ENCODE measurements at regions not wholly inside any gene's neighbourhood (a gene's known extent, or its start where the extent isn't known, plus 50 kb on each side); places are given as distances from the start of the nearest gene placed in this dataset.
"Not testable (repeated sequence)": the region's sequence is repeated elsewhere in the genome, so short reads cannot be mapped to it uniquely, and the experiment has no call there.

DNA sequence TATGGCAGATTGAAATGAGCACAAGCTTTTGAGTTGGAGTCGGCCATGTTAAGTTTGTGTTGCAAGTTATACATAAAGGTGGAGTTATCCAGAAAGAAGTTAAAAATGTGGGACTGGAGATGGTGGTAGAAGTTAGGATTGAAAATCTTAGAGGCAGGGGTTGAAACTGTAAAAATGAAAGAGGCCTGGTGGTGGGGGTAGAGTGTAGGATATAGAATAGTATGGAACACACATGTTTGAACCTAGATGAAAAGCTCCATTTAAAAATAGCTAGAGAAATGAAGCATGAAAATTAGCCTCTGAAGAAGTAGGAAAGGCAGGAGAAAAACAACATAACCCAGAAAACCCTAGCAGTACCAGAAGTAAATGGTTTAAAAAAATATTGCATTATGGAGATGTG lies 131.8 kb upstream of the ENPEP start:
- H3K4me3 ChIP-seq (ENCODE audit: low read length) = no peak overlapping the region
- TF ChIP-seq ZNF274 (IDR thresholded peaks at IDR 0.05; ENCODE audit: low read depth, low read length) = no peak

DNA sequence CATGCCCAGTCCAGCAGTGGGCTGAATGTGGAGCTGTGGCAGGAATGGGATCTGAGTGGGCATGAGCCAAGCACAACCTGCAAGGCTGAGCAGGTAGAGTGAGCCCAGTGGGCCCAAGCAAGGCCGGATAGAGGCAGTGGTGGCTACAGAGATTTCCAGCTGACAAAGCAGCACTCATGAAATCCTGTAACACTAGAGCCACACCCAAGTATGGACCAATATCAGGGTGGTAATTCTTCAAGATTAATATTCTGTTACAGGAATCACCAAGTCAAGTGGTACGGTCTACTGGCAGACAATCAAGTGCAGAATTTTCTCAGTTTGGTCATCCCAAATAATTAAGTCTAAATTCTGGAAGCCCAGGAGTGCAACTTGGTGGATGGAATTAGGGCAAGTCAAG lies 132.4 kb upstream of the ENPEP start:
- TF ChIP-seq ZNF274 (IDR thresholded peaks at IDR 0.05; ENCODE audit: low read depth, low read length) = no peak
- H3K4me3 ChIP-seq (ENCODE audit: low read length) = no peak overlapping the region

DNA sequence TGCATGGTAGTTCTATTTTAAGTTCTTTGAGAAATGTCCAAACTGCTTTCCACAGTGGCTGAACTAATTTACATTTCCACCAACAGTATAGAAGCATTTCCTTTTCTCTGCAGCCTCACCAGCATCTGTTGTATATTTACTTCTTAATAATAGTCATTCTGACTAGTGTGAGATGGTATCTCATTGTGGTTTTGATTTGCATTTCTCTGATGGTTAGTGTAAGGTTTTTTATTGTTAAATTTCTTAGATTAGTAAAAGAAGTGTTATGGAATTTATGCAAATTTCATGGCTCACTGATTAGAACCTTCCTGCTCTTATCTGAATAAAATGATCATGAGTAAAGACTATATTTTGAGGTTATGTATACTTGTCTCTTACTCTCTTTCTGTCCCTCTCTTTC lies 134.8 kb upstream of the ENPEP start:
- not testable (repeated sequence) for H3K4me3 ChIP-seq (ENCODE audit: low read length)

DNA sequence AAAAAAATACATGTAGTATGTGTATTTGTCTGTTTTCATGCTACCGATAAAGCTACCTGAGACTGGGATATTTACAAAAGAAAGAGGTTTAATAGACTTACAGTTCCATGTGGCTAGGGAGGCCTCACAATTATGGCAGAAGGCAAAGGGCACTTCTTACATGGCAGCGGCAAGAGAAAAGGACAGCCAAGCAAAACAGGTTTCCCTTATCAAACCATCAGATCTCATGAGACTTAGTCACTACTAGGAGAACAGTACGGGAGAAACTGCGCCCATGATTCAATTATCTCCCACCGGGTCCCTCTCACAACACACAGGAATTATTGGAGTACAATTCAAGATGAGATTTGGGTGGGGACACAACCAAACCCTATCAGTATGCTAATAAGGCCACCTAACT lies 137.0 kb upstream of the ELOVL6 start:
- H3K4me3 ChIP-seq (ENCODE audit: low read length) = no peak overlapping the region
- no peak for TF ChIP-seq ZNF274 (IDR thresholded peaks at IDR 0.05; ENCODE audit: low read depth, low read length)

DNA sequence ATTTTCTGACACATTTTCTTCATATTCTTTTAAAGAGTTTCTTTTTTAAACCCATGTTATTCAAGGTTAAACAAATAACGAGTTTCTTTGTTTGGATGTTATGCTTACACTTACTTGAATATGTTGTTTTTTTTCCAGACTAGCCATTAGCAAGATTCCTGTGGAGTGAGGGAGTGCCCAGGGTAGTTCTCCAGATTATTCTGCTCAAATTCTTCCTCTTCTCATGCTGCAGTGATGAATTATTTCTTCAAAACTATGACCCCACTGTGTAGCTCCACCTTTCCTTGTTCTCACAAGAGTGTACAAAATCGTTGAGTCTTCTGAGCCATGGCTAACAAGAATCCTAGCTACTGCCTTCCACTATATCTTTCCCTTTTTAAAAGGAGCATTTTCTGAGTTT lies 134.1 kb upstream of the ELOVL6 start:
- H3K4me3 ChIP-seq (ENCODE audit: low read length) = no peak overlapping the region
- TF ChIP-seq ZNF274 (IDR thresholded peaks at IDR 0.05; ENCODE audit: low read depth, low read length) = no peak

DNA sequence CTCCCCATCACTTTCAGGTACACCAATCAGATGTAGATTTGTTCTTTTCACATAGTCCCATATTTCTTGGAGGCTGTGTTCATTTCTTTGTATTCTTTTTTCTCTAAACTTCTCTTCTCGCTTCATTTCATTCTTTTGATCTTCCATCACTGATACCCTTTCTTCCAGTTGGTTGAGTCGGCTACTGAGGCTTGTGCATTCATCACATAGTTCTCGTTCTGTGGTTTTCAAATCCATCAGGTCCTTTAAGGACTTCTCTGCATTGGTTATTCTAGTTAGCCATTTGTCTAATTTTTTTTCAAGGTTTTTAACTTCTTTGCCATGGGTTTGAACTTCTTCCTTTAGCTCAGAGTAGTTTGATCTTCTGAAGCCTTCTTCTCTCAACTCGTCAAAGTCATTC lies 128.0 kb upstream of the ELOVL6 start:
- H3K4me3 ChIP-seq (ENCODE audit: low read length) = not testable (repeated sequence)

DNA sequence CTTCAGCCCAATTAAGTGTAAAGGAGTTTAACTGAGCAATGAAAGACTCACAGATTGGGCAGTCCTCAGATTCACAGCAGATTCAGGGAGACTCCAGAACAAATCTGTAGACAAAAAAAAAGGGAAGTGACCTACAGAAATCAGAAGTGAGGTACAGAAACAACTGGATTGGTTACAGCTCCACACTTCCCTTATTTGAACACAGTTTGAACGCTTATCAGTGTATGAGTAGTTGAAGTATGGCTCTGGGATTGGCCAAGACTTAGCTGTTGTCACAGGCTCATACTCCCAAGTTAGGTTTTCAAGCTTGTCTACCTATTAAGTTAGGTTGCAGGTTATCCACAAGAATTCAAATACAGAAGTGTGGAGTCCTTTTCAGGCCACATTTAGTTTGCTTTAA lies 112.4 kb upstream of the ELOVL6 start:
- H3K4me3 ChIP-seq (ENCODE audit: low read length) = no peak overlapping the region
- TF ChIP-seq ZNF274 (IDR thresholded peaks at IDR 0.05; ENCODE audit: low read depth, low read length) = no peak

DNA sequence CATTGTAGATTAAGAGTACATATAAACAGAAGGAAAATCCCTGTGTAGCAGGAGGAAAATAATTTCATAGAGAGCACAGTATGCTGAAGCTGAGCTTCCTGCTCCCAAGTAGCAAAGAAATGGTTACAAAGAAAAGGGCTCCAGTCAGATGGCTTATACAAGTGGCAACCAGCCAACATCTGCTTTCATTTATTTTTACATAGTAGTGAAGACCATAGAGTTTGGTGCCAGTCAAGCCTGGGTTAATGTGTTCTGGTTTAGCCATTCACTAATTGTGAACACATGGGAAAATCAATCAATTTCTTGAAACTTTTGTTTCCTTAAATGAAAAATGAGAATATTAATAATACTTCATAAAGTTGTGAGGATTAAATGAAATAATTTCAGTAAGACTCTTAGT lies 111.3 kb upstream of the ELOVL6 start:
- no peak for TF ChIP-seq ZNF274 (IDR thresholded peaks at IDR 0.05; ENCODE audit: low read depth, low read length)
- no peak overlapping the region for H3K4me3 ChIP-seq (ENCODE audit: low read length)

DNA sequence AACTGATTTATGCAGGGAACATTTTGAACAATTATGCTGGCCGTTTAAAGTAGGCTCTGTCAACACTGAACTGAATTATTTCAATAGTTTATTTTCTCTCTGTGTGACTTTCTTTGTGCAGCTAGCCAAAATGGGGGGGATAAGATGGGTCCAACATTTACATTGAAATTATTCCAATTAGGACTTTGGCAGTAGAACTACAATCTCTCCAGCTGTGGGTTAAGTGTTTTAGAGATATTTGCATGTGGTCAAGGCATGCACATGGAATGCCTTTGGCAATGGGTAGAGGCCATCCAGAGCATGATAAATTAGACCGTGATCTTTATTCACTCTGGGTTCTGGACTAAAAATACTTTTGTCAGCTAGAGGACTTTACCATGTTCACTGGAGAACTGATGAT lies 107.9 kb upstream of the ELOVL6 start:
- no peak for TF ChIP-seq ZNF274 (IDR thresholded peaks at IDR 0.05; ENCODE audit: low read depth, low read length)
- H3K4me3 ChIP-seq (ENCODE audit: low read length) = no peak overlapping the region

DNA sequence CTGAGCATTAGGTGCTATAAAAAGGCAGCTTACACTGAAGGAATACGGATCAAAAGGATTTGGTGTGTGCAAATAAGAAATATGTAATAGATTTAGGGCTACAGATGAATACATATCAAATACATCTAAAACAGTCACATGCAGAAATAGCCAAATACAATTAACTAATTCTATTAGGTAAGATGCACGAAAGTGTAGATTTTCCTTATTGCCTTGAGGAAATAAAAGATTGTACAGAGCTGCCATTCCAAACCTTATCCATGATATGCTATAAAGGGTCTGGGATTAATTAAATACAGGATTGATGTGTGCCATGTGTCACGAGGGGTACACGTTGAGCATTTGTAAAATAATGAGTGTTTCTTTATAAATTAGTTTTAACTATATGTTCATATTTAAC lies 107.0 kb upstream of the ELOVL6 start:
- TF ChIP-seq ZNF274 (IDR thresholded peaks at IDR 0.05; ENCODE audit: low read depth, low read length) = no peak

DNA sequence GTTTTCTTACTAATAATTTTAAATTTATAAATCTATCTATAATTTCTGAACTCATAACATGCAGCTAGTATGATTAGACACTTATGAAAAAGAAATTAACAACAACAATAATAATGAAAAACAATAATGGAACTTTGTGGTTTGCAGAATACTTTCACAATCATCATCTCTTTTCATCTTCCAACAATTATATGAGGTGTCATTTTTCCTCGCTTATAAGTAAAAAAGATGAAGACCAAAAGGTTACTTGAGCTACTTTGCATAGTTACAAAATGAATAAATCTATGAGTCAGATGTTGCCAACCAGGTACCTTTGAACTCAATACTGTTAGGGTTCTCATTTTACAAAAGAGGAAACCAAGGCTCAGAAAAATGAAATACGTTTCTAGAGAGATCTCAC lies 98.5 kb upstream of the ELOVL6 start:
- no peak overlapping the region for H3K4me3 ChIP-seq (ENCODE audit: low read length)
- no peak for TF ChIP-seq ZNF274 (IDR thresholded peaks at IDR 0.05; ENCODE audit: low read depth, low read length)

More for the DNA sequence above, 107.0 kb upstream of the ELOVL6 start:
- H3K4me3 ChIP-seq (ENCODE audit: low read length) = no peak overlapping the region

DNA sequence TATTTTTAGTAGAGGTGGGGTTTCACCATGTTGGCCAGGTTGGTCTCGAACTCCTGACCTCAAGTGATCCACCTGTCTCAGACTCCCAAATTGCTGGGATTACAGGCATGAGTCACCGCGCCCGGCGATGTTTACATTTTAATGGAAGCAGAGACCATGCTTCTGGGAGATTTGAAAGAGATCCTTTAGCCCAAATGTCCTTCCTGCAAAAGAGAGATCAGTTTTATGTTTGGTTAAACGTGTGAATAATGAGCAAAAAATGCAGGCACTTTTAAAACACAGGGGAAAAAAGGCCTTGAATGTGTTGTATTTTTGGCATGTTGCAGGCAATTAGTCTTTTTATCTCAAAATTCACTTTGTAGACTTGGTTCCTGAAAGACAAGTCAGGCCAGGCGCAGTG lies 95.8 kb upstream of the ELOVL6 start:
- no peak for TF ChIP-seq ZNF274 (IDR thresholded peaks at IDR 0.05; ENCODE audit: low read depth, low read length)

DNA sequence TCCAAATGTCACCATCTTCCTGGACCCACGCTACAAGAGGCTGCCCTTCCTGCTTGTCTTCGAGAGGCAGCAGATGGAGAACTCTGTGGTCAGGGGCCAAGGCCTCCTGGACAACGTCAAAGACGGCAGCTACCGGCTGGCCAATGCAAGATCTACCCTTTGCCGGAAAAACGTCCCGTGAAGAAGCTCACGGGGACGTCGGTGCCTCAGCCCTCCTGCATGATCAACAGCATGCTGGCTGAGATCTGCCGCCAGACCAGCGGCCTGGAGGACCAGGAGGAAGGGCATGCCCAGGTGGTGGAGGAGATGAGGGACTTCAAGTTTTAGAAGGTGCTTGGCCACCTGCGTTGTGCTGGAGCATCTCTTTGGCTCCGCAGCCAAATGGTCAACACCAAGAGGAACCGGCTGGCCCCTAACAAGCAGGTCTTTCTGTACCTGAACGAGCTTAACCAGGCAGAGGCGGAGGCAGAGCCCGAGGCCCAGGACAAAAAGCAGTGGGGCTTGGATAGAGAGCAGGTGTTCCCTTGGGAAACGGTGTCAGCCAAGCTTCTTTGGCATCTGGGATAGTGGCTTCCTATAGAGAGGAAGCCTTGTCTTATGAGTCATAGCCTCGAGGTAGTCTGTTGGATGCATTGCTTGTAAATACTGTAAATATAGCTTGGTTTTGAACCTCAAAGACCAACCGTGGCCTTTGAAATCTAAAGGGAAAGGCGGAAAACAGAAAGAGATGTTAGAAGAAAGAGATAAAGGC lies 94.8 kb upstream of the ELOVL6 start:
- no peak overlapping the region for H3K4me3 ChIP-seq (ENCODE audit: low read length)

More for the DNA sequence above, 95.8 kb upstream of the ELOVL6 start:
- H3K4me3 ChIP-seq (ENCODE audit: low read length) = no peak overlapping the region

DNA sequence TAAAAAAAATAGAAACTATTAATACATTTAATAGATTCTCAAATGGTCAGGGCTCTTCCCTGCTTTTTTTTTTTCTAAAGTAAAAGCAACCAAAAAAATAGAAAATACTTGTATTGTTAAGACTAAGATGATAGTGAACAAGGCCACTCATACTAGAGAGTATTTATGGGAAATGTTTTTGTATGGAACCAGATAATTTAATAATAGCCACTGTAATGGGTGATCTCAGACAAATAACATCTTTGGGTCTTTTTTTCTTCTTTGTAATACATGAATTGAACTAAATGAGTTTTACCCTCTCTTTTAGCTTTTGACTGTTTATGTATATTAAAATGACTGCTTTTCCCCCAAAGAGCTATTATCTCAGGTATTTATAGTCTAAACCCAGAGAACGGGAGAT lies 92.1 kb upstream of the ELOVL6 start:
- H3K4me3 ChIP-seq (ENCODE audit: low read length) = no peak overlapping the region

More for the DNA sequence above, 94.8 kb upstream of the ELOVL6 start:
- no peak for TF ChIP-seq ZNF274 (IDR thresholded peaks at IDR 0.05; ENCODE audit: low read depth, low read length)

DNA sequence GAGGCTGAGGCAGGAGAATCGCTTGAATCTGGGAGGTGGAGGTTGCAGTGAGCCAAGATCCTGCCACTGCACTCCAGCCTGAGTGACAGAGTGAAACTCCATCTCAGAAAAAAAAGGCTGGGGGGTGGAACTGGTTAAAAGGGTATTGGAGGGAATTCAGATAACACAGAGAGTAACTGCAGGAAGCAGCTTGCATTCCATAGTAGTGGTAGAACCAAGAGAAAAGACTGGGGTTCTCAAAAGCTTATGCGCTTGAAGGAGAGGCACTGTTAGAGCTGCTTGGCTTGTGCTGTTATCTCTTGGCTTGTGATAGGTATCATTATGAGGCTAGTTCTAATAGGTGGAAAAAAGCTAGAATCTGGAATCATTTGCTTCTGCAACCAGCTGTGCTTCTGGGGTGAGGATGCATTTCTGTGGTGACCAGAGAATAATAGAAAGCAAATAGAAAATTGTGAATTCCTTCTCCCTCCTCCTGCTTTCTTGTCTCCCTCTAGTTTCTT lies 91.2 kb upstream of the ELOVL6 start:
- TF ChIP-seq ZNF274 (IDR thresholded peaks at IDR 0.05; ENCODE audit: low read depth, low read length) = no peak
- H3K4me3 ChIP-seq (ENCODE audit: low read length) = no peak overlapping the region

More for the DNA sequence above, 92.1 kb upstream of the ELOVL6 start:
- no peak for TF ChIP-seq ZNF274 (IDR thresholded peaks at IDR 0.05; ENCODE audit: low read depth, low read length)

DNA sequence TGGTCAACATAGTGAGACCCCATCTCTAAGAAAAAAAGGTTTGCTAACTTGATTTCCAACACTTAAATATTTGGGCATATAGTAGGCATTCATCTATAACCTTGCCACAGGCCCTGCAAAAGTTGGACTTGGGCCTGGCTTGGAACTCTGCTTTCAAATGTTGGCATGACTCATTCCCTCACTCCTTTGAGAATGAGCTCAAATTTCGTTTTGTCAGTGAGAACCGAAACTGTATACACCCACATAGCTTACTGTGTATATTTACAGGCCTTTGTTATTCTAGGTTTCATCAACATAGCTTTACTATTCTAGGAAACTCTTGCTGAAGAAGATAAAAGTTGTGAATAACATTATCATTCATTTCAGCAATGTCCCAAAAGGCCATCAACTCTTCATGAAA lies 88.7 kb upstream of the ELOVL6 start:
- H3K4me3 ChIP-seq (ENCODE audit: low read length) = no peak overlapping the region
- no peak for TF ChIP-seq ZNF274 (IDR thresholded peaks at IDR 0.05; ENCODE audit: low read depth, low read length)
